Heart left ventricle (tissue), 16 donors: ENCODE measurements at regions not wholly inside any gene's neighbourhood (a gene's known extent, or its start where the extent isn't known, plus 50 kb on each side); places are given as distances from the start of the nearest gene placed in this dataset.

Source experiments
- ATAC-seq, 4 donors: fragments of 200-7000 bp; cut with Tn5 transposase; one replicate each; pipeline ENCODE4 v1.9.1; 2020 to 2022; ENCODE audit warnings: moderate library complexity in 4 of 4, mild to moderate bottlenecking in 3 of 4, moderate number of reproducible peaks in 1 of 4
- DNase-seq, 5 donors: peaks; one replicate each; pipeline ENCODE4 v3.0.0-alpha.2; 2020
- H3K27ac ChIP-seq, 12 donors: fragments of 200-600 bp; sonication (generic) in 4 of 12; one replicate each; pipeline versions ENCODE4 v1.5.0 to v1.8.0; 2016 to 2022; ENCODE audit warnings: mild to moderate bottlenecking in 2 of 12
- H3K27me3 ChIP-seq, 9 donors: fragments of 200-600 bp; sonication (generic) in 2 of 9; one replicate each; pipeline versions ENCODE4 v1.5.1 to v1.8.0; 2016 to 2022; ENCODE audit warnings: mild to moderate bottlenecking in 3 of 9
- H3K36me3 ChIP-seq, 9 donors: fragments of 200-600 bp; sonication (generic) in 2 of 9; one replicate each; pipeline versions ENCODE4 v1.5.0 to v1.8.0; 2018 to 2022; ENCODE audit warnings: mild to moderate bottlenecking in 2 of 9
- H3K4me1 ChIP-seq, 12 donors: fragments of 200-600 bp; sonication (generic) in 4 of 12; one replicate each; pipeline versions ENCODE4 v1.5.0 to v1.8.0; 2016 to 2022; ENCODE audit warnings: mild to moderate bottlenecking in 3 of 12
- H3K4me3 ChIP-seq, 12 donors: fragments of 200-600 bp; sonication (generic) in 4 of 12; one replicate each; pipeline versions ENCODE4 v1.5.0 to v1.8.0; 2017 to 2022; ENCODE audit warnings: mild to moderate bottlenecking in 9 of 12, moderate library complexity in 4 of 12
- H3K9me3 ChIP-seq, 12 donors: fragments of 200-600 bp; sonication (generic) in 4 of 12; one replicate each; pipeline versions ENCODE4 v1.5.0 to v1.8.0; 2016 to 2022; ENCODE audit warnings: mild to moderate bottlenecking in 1 of 12
- CTCF ChIP-seq, 12 donors: fragments of 200-600 bp; sonication (generic) in 4 of 12; IDR thresholded peaks; one replicate each; pipeline versions ENCODE4 v1.5.0 to v1.8.0; 2018 to 2022; ENCODE audit warnings: antibody characterized with exemption in 12 of 12, mild to moderate bottlenecking in 5 of 12
- POLR2A ChIP-seq, 2 donors: fragments of 450-650 bp; IDR thresholded peaks; one replicate each; pipeline ENCODE4 v1.6.1; 2017; ENCODE audit warnings: antibody characterized with exemption in 2 of 2, mild to moderate bottlenecking in 2 of 2, moderate library complexity in 2 of 2
- WGBS, 4 donors: extraction: QIAGEN DNeasy Blood & Tissue Kit in 2 of 4; methylation state at CpG; one replicate each; pipeline versions ENCODE4 v1.1.5 to v1.1.7; 2013 to 2018; 5-methylcytosine and 5-hydroxymethylcytosine counted together
- intact Hi-C, 10 donors: fragments of 100-400 bp; cut with DNase I; formaldehyde crosslinking; loops; one replicate each; pipeline versions ENCODE4 v1.11.1 to v1.14.2; 2022
- donor health status: ischemic (EF 13 %, LVEDD 7.1; RV severe dilation, severe dysfunction).
- donor health status: healthy with polysubstance abuse.
- donor health status: DM: no; HTN: yes; CAD: no.
- donor health status: DM: no; HTN: no; CAD: no.
- donor health status: ischemic (EF 25% LVEDD 6.9; RV normal size, moderate dysfunction).
- donor health status: ischemic (EF 25% LVEDD 5.7; RV mildly dilated, moderate dysfunction).
- donor health status: healthy.
- donor health status: DM: yes; HTN: yes; CAD: no.
- donor health status: ischemic (EF 35%, LVEDD 5.7; RV mildly dilated, moderate dysfunction).
- donor health status: nonischemic (EF 11% LVEDD 7.7; RV severe dilation, severe dysfunction).
- donor health status: DM: yes; HTN: yes; CAD: no.
- donor health status: PGD.
- donor health status: ischemic (EF 29% LVEDD 5.4; RV normal size, mild dysfunction).
- donor health status: nonischemic (EF 23%, LVEDD 6.1; RV moderate dilation, normal function).

- intact Hi-C loops: no loop called here
- no peak for TF ChIP-seq POLR2A (IDR thresholded peaks at IDR 0.05)
- TF ChIP-seq CTCF (IDR thresholded peaks at IDR 0.05): no peak
- WGBS, 4 donors: 94 to 100% (median 99%) methylated on average over 2 of the region's 2 CpGs
- Histone ChIP-seq H3K4me3 (no peak overlapping the region), H3K9me3 (peaks cover 0 to 8% (median 0%) of the 10 kb centered on the region in 12 donors), H3K27ac (no peak overlapping the region), H3K27me3 (no peaks in the 10 kb centered on the region), H3K4me1 (no peaks in the 10 kb centered on the region), H3K36me3 (no peaks in the 10 kb centered on the region)
- ATAC-seq (no peak), DNase-seq (no peak)
Observed at GRCh38 chr1:90362163-90362562, 354.9 kb downstream of the BARHL2 start.

GRCh38 chr1:90361026-90361425 is 356.1 kb downstream of the BARHL2 start:
- Histone ChIP-seq H3K9me3 (peaks cover 0 to 6% (median 0%) of the 10 kb centered on the region in 12 donors), H3K4me1 (no peaks in the 10 kb centered on the region), H3K27ac (no peak overlapping the region), H3K36me3 (no peaks in the 10 kb centered on the region), H3K27me3 (no peaks in the 10 kb centered on the region), H3K4me3 (no peak overlapping the region)
- intact Hi-C loops: no loop called here
- TF ChIP-seq POLR2A (IDR thresholded peaks at IDR 0.05) (no peak), CTCF (IDR thresholded peaks at IDR 0.05) (no peak)
- DNase-seq: no peak
- WGBS, 4 donors: 81 to 96% (median 91%) methylated on average over 1 of the region's 1 CpG
- no peak for ATAC-seq

- WGBS, 4 donors: 79 to 92% (median 83%) methylated on average over 6 of the region's 6 CpGs
- ATAC-seq: no peak
- intact Hi-C loops: no loop called here
- H3K27ac ChIP-seq: no peak overlapping the region
- H3K9me3 ChIP-seq: peaks cover 0 to 4% (median 0%) of the 10 kb centered on the region in 12 donors
- no peaks in the 10 kb centered on the region for H3K27me3 ChIP-seq
- H3K36me3 ChIP-seq: no peaks in the 10 kb centered on the region
- no peak for DNase-seq
- no peaks in the 10 kb centered on the region for H3K4me1 ChIP-seq
- no peak overlapping the region for H3K4me3 ChIP-seq
- TF ChIP-seq CTCF (IDR thresholded peaks at IDR 0.05): no peak
- TF ChIP-seq POLR2A (IDR thresholded peaks at IDR 0.05): no peak
Observed at GRCh38 chr1:90359994-90360393, 357.1 kb downstream of the BARHL2 start.

- Histone ChIP-seq H3K36me3 (no peaks in the 10 kb centered on the region), H3K27ac (no peak overlapping the region), H3K9me3 (no peaks in the 10 kb centered on the region), H3K4me3 (no peak overlapping the region), H3K27me3 (no peaks in the 10 kb centered on the region), H3K4me1 (no peaks in the 10 kb centered on the region)
- intact Hi-C loops: no loop called here
- ATAC-seq (no peak), DNase-seq (no peak)
- WGBS, 4 donors: 87 to 94% (median 92%) methylated on average over 2 of the region's 2 CpGs
- TF ChIP-seq CTCF (IDR thresholded peaks at IDR 0.05): no peak
- TF ChIP-seq POLR2A (IDR thresholded peaks at IDR 0.05): no peak
Observed at GRCh38 chr1:90358448-90358847, 358.7 kb downstream of the BARHL2 start.
